ENCODE measurements at regions not wholly inside any gene's neighbourhood (a gene's known extent, or its start where the extent isn't known, plus 50 kb on each side); places are given as distances from the start of the nearest gene placed in this dataset.

DNA sequence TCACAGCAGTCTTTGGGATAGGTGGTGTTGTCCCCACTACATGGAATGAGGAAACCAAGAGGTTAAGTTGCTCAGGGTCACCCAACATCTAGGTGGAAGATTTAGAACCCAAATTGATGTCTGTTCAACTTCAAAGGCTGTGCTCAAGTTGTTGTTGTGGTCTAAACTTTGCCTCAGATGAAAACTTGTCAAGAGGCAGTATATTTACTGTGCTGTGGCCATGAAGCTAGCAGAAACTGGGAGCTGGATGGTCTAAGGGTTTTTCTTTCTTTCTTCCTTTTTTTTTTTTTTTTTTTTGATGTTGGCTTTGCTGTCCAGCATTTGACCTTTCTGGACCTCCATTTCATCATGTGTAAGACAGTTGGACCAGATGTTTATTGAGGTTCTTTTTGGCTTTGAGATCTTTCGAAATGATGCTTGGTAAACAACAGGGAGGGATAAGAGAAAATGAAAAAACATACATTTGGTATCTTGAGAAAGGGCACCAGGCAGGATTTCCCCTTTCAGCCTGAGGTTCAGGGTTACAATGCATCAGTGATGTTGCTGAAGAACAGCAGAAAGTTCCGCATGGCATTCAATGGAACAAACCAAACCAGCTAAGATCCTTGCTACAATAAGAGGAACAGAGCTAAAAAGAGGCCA, 166.2 kb upstream of the RPS6KA3 start:
- DNase-seq (ENCODE audit: low read depth in 2 of 2) = no peak

DNA sequence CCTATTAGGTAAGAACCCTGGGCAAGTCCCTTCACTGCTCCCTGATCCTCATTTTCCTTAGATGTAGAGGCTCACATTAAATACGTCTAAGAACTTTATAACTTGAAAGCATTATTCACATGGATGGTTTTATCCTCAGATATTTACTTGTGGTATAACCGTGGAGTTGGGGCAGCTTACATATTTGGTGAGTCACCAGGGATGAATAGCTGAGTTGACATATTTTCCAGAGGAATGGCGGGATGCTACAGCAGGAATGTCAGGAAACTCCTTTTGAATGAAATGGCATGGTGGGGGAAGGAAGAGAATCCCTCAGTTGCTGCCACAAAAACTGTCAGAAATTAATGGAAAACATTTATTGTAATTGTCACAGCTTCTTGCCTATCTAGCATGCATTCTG, 165.3 kb upstream of the RPS6KA3 start:
- no peak for DNase-seq (ENCODE audit: low read depth in 2 of 2)

DNA sequence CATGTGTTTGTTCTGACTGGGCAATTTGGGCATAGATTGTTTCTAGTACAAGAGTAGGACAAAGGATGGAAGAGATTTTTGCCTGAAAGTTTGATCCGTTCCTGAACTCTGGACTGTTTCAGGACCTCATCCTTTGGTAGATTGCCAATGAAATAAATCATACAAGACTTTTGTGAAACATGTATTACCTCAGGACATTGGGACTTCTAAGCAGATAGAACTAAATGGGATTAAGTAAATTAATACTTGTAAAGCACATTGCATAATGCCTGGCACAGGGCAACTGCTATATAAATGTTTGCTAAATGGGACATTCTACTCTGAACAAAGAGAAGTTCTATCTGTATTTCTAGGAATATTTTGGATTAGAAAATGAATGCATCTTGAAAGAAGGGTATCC, 164.8 kb upstream of the RPS6KA3 start:
- no peak for DNase-seq (ENCODE audit: low read depth in 2 of 2)

DNA sequence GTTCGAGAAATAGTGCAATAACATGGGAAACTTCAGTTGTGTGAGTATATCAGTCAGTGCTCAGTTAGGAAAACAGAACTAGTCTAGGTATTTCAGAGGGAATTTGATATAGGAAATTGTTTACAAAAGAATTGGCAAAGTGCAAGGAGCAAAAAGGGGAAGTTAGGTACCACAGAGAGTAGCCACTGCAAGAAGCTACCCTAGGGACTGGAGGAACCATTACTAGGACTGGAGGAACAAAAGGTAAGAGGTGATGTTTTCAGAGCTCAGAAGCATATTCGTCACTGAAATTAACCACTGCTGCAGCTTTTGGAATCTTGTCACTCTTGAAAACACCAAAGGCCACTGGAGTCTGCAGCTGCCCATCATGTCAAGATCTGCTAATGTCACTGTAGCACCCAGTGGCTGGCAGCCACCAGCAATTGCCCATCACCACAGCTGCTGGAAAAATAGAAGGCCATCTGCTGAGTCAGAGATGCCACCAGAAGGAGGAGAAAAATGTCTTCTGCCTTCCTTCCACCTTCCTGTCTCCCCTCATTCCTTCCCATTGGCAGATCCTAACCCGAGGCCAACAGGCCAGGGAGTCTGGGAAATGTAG, 160.6 kb upstream of the RPS6KA3 start:
- no peak for DNase-seq (ENCODE audit: low read depth in 2 of 2)

DNA sequence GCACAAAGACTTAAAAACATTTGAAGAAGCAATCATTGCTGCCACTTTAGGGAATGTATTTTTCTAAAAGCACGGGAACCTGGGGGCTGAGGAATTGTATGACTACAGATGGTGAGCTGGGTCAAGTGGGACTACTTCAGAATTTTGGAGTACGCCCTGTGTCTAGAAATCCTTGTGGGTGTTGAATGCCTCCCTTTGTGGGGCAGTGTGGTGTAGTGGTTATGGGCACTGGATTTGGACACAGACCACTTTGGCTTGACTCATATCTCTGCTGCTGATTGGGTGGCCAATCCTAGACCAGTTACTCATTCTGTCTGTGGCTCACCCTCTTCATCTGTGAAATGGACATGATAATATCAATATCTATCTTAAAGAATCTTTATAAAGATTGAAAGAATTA, 155.0 kb upstream of the RPS6KA3 start:
- DNase-seq (ENCODE audit: low read depth in 2 of 2) = no peak

DNA sequence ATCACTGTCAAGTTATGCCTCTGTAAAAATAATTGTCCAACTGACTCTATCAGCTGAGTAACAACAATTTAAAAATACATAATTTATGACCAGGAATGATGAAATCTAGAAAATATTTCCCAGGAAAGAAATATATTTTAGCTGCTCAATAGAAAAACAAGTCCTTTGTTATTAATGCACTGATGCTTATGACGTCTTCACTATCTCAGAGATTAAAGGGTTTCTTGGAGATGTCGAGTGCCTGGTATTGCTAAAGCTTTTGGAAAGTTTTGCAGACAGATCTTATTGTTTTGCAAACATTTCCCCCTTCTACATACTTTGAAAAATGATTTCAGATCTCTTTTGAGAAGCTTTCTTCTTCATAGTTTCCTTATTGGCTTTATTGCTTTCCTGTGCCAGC, 154.6 kb upstream of the RPS6KA3 start:
- no peak for DNase-seq (ENCODE audit: low read depth in 2 of 2)

DNA sequence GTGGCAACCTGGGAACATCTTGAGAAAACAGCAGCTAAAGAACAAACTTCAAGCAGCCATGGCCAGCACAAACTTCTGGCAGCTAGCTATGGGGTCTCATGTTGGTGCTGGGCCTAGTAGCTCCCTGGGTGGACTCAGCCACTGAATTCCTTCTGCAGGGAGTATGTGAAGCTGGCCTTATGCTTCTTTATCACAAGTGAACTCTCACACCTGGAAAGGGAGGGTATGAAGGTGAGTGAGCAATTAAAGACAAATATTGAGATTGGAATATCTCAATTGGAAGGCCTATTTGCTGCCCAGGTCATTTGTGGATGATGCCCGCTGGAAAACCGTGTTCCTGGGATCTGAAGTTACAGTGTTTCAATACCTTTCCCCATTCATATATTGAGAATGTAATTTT, 153.3 kb upstream of the RPS6KA3 start:
- DNase-seq (ENCODE audit: low read depth in 2 of 2) = no peak

DNA sequence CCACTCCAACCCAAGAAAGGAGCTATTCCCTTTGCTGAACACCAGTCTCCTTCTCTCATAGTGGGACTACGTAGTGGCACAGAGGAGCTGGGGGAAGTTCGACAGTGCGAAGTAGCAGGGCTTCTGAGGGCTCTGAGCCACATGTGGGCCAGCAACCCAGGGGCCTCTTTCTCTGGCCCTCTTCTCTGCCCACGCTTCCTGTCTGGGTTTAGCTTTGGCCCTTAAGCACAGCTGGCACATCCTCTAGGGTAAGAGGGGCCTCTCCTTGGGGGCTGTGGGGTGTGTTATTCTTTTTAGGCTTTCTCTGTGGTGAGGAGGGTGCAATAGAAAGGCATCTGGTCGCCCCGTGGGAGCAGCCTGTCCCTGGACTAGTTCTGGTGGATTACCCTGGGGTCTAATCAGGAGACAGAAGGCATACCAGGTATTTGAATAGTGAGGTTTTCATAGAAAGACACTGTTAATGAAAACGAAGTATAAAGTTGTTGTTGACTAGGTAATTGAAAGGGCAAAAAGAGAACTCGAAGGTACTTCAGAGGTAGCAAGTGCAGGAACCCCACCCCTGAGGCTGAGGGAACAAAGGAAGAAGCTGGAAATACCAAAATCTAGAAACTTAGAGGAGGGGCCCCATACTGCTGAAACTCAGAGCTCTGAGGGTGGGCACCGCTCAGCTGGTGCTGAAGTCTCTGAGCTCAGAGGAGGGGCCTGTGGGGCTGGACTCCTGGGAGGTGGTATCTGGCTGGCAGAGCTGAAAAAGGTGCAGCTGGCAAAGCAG, 151.9 kb upstream of the RPS6KA3 start:
- no peak for DNase-seq (ENCODE audit: low read depth in 2 of 2)

DNA sequence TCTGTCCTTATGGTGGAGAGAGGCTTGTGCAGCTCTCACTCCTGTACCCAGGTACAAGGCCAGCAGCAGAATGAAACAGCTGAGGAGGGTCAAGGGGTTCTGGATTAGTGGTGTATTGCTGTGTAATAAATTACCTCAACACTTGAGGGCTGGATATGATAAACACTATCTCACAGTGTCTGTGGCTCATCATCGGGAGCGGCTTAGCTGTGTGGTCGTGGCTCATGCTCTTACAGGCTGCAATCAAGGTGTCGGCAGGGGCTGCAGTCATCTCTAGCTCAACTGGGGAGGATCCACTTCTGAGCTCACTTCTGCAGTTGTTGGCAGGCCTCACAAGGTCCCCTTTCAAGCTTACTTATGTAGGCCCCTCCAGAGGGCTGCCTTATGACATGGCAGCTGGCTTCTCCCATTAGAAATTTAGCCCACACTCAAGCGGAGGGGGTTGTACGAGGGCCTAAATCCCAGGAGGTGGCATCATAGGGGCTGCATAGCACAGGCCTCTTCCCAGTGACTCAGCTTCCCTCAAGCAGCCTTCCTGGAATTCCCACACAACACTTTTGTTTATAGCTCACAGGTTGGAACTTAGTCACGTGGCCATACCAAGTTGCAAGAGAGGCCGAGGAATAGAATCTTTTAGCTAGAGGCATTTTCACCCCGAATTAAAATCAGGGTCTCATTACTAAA, 148.2 kb upstream of the RPS6KA3 start:
- DNase-seq (ENCODE audit: low read depth in 2 of 2) = no peak

DNA sequence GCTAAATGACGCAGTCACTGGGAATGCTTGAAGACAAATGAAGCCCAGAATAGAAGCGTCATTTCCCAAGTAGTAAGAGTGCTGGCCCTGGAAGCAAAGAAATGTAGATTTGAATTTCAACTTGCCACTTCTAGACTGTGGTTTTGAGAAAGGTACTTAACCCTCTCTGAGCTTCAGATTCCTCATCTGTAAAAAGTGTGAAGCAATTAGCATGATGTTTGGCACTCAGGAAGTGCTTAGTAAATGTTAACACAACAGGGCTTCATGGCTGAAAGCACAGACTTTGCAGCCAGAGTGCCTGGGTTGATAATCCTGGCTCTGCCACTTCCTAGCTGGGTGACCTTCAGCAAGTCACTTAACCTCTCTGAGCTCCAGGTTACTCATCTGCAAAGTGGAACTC, 147.4 kb upstream of the RPS6KA3 start:
- no peak for DNase-seq (ENCODE audit: low read depth in 2 of 2)

DNA sequence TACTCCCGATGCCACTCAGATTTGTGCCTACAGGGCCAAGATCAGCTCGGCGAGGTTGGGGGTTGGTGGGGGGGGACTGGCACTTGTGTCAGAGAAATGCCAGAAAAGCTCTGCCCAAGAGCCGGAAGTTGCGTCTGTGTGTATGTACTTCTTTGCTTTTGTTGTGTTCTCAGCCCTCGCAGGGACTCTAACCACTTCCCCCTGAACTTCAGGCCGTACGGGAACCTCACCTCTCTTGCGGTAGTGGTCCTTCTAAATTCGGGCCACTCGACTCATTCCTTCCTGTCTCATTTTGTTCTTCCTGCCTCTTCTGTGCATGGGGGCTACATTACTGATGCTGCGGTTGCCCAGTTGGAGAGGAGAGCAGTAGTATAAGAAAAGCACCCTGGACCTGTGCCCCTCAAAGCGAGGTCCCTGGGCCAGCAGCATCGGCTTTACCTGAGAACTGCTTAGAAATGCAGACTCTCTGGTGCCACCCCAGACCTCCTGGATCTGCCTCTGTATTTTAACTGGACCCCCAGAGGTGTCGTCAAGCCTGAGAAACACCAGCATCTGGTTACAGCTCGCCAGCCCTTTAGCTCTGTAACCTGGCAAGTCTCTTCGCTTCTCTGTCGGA, 146.3 kb upstream of the RPS6KA3 start:
- peak in 1 of 2 donors; percentile 13 for DNase-seq (ENCODE audit: low read depth in 2 of 2)

DNA sequence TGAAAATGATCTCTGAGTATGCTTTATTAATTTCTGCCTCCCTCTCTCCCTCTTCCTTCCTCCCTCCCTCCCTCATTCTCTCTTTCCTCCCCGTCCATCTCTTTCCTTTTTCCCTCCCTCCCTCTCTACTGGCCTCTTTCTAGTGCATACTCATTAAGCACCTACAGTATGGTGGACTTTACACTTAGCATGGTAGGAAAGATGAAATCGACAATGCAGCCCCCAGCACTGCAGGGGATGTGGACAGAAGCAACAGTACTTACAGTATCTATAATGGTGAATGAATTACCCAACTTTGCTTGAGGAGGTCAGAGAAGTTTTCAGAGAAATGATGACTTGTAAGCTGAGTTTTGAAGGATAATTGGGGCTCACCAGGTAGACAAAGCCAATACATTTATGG, 143.8 kb upstream of the RPS6KA3 start:
- DNase-seq (ENCODE audit: low read depth in 2 of 2) = no peak

DNA sequence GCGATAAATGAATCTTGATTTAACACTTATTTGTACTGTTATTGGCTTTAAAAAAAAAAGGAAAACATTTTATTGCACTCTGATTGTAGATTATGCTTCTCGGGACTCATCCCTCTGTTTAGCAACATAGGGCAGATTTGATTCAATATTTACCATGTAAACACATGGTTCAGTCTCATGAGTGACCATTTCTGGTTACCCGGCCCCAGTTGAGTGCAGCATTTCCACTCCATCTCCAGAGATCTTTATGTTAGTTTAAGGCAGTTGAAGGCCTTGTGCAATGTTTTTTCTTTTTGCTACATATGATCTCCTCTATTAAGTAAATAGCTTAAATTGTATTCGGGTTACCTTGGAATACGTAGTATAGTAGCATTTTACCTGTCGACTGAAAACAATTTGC, 143.3 kb upstream of the RPS6KA3 start:
- no peak for DNase-seq (ENCODE audit: low read depth in 2 of 2)

DNA sequence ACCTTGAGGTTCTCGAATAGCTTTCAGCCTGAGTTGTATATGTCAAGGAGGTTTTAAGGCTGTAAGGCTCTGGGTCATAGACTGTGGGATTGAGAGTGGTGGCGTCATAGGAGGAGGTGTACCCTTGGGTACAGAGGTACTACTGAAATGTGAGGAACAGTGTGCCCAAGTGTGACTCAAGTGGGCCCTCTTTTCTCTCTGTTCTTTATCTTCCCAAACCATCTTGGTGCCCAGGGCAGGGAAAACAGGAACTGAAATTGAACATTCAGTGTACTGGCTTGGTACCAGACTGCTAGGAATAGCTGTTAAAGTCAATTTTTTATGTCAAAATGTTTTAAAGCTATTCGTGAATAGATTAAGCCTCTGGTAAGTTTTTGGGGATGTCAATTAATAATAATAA, 136.2 kb upstream of the RPS6KA3 start:
- no peak for DNase-seq (ENCODE audit: low read depth in 2 of 2)

DNA sequence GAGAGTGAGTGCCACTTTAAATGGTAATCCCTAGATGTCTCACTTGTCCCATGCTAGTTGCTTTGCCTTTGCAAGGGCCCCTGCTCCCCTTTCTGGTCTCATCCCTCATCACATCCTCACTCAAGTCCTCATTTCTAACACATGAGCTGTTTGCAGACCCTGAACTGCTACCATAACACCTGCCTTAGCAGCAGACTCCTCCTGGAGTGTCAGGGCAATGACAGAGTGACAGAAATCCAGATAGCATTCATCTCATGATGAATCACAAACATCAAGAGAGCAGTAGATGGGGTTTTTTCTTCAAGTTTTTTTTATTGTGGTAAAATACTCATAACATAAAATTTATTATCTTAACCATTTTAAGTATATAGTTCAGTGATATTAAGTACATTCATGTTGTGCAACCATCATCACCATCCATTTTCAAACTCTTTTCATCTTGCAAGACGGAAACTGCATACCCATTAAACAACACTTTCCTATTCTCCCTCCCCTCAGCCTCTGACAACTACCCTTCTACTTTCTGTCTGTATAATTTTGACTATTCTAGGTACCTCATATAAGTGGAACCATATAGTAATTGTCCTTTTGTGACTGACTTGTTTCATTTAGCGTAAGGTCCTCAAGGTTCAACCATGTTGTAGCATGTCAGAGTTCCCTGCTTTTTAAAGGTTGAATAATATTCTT, 133.2 kb upstream of the RPS6KA3 start:
- no peak for DNase-seq (ENCODE audit: low read depth in 2 of 2)

DNA sequence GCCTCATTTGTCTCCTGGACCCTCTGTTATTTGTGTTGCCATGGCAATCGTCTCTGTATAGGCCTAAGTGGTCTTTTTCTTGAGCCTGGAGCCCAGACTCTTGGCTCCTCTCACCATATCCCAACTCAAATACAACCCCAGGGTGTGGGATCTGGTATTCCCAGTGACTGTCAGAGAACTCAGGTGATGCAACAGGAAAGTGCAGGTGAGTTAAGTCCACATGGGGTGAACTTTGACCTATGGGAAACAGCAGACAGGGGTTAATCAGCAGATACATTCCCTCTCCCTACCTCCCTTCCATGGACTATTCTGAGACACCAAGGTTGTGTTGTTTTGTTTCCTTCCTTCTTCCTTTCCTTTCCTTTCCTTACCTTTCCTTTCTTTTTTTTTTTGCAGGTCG, 130.9 kb upstream of the RPS6KA3 start:
- no peak for DNase-seq (ENCODE audit: low read depth in 2 of 2)

DNA sequence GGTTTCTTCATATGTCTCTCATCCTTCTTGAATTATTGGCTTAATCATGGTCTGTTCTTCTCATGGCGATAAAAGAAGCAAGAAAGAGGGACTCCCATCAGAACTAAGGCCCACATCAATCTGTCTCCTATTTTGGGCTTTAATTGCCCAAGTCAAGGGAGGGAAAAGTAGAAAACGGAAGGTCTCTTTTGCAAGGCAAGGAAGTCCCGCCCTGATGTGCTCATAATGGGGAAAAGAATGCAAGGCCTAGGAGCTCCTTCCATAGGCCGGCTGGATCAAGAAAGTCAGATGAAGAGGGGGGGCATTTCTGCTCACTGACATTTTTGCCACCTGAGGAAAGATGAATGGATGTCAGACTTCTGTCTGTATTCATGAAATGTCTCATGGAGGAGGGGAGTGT, 127.7 kb upstream of the RPS6KA3 start:
- DNase-seq (ENCODE audit: low read depth in 2 of 2) = no peak

DNA sequence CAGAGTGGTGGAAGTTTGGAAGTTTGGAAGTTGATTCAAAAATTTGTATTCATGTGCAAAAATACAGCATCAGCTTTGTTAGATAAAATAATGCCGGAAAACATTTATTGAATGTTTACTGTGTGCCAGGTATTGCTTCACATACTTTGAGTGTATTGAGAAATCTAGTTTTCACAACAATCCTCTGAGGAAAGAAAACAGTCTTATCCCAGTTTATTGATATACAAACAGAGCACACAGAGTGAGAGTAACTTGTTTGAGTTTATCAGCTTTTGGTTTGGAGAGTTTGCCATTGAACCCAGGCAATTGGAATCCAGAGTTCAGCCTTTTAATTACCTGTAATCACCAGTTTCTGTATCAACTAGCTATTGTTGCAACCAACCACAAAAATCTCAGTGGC, 127.2 kb upstream of the RPS6KA3 start:
- DNase-seq (ENCODE audit: low read depth in 2 of 2) = no peak

DNA sequence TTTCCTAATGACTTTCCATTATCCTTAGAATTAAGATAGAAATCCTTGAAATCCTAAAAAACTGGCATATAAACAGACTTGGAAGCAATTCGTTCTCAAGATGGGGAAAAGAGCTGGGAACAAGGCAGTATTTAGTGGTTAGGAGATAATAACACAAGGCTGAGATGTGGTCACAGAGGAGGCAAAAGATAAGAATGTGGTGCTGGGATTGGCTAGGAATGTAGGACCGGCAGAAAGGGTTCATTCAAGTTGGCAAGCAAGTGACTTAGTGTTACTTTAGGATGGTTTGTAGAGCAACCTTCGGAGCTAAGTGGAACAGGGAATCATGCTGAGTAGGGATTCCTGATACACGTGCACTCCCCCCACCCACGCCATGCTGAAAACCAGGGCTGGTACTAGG, 121.9 kb upstream of the RPS6KA3 start:
- no peak for DNase-seq (ENCODE audit: low read depth in 2 of 2)

DNA sequence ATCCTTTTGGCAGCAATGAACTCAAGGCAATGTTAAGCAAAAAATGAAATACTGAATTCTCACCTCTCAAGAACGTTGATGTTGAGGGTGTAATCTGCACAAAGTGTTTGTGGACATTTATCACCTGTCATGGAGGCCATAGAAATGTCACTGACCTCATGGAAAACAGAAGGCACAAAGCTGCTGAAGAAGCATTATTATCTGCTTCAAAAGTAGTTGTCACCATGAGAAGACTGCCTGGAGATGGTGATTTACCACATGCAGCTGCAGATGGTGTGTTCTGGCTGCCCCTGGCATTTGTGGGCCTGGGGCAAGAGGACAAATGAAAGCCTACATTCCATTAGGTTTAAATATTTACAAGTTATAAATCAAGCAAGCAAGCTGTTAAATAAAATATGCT, 116.8 kb upstream of the RPS6KA3 start:
- DNase-seq (ENCODE audit: low read depth in 2 of 2) = no peak

DNA sequence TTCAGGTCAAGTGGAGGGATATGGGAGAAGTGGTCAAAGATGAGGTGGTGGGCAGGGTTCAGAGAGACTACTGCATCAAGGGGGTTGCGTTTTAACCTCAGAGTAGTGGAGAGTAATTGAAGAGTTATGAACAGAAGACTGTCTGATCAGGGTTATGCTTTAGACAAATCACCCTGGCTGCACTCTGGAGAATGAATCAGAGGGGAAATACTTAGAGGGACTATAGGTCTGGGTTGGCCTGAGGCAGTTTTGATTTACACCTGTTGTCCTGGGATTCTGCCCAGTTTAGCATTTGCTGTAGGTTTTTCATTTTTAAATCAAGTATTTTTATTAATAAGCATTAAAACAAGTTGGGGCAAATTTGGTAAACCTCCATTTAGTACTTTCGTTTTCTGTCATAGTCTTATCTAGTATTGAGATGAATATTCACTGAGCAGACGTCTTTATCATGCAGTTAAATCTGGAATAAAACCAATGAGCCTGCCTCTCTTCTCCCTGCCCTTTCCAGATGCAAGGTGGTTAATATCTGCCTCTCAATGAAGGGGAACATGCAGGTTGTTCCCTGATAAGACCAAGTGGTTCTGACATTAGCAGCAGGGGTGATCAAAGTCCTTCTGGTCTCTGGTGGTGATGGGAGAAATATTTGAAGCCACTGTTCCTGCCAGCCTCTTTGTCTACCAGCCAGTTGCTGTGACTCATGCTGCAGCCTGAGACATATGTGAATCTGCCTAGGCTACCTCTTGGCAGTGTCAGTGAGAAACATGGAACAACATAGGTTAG, 116.0 kb upstream of the RPS6KA3 start:
- no peak for DNase-seq (ENCODE audit: low read depth in 2 of 2)

Measured in activated CD8-positive, alpha-beta memory T cell treated with anti-CD3 and anti-CD28 coated beads for 4 hours (primary cell).